ENCODE measurements at regions not wholly inside any gene's neighbourhood (a gene's known extent, or its start where the extent isn't known, plus 50 kb on each side); places are given as distances from the start of the nearest gene placed in this dataset.
"Not testable (repeated sequence)": the region's sequence is repeated elsewhere in the genome, so short reads cannot be mapped to it uniquely, and the experiment has no call there.

DNA sequence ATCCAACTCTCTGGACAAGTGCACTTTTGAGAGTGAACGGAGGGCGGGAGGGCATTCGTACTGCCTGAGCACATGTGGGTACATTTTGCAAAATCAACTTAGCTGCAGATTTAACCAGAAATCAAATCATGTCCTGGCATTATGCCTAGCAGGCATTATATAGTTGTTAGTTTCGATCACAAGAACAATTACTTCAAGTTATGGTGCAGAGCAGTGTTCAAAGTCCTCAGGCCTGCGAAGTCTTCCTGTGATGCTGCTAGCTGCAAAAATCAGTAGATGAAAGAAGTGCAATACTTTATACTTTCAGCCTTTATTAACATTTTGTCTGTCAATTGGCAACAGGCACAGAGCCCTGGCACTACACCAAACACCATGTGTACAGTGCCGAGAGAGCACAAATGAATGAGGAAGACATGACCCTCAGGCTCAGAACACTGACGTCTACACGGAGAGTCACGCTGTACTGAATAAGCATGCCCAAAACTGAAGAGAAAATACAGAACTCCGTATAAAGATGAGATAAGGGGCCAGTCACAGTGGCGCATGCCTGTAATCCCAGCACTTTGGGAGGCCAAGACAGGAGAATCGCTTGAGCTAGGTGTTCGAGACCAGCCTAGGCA, 92.1 kb upstream of the CREB1 start:
- no peaks in the 10 kb centered on the region for H3K4me1 ChIP-seq (ENCODE audit: insufficient read depth, low read length)
- no peaks in the 10 kb centered on the region for H3K27me3 ChIP-seq (ENCODE audit: insufficient read depth, low read length)
- no peak overlapping the region for H2AFZ ChIP-seq (ENCODE audit: low read depth, low read length)
- no peaks in the 10 kb centered on the region for H3K9me3 ChIP-seq (ENCODE audit: low read length)
- no peak overlapping the region for H3K4me3 ChIP-seq (ENCODE audit: low read length)
- H3K36me3 ChIP-seq (ENCODE audit: insufficient read depth, low read length), result no peaks in the 10 kb centered on the region

DNA sequence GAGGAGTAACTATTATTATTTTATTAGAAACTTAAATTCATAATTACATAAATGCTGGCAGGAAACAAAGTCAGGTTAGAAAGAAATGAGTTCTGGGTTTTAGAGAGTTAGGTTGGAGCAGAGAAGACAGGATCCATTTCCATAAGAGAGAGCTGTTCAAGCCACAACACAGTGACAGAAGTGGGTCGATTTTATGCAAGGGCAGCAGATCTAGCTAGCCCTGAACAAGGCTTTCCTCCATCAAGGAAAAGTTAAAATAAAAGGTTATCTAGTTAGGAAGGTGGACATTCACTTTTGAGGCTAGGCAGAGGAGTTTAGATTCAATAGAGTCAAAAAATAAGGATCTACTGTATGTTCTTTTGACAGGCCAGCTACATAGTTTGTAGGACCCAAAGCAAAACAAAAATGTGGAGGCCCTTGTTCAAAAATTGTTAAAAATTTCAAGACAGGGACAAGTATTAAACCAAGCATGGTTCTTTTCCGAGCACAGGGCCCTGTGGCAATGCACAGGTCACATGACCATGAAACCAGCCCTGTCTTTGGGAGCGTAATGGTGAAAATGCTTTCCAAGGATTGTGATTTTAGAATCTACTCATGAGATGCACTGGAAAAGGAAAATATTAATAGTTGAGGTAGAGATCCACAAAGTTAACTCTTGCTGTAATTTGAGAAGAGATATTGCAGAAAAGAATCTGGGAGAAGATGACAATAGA, 91.2 kb upstream of the CREB1 start:
- Histone ChIP-seq H3K9me3 (ENCODE audit: low read length) (no peaks in the 10 kb centered on the region), H3K36me3 (ENCODE audit: insufficient read depth, low read length) (no peaks in the 10 kb centered on the region), H3K27me3 (ENCODE audit: insufficient read depth, low read length) (no peaks in the 10 kb centered on the region), H3K4me3 (ENCODE audit: low read length) (no peak overlapping the region), H3K4me1 (ENCODE audit: insufficient read depth, low read length) (no peaks in the 10 kb centered on the region), H2AFZ (ENCODE audit: low read depth, low read length) (no peak overlapping the region)

DNA sequence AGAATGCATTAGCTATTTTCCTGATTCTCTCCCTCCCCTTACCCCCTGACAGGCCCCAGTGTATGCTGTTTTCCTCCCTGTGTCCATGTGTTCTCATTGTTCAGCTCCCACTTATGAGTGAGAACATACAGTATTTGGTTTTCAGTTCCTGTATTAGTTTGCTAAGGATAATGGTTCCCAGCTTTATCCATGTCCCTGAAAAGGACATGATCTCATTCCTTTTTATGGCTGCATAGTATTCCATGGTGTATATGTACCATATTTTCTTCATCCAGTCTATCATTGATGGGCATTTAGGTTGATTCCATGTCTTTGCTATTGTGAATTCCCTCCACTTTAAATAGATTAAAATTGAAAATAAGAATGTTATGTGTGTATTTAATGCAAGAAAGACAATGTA, 89.9 kb upstream of the CREB1 start:
- not testable (repeated sequence) for H3K9me3 ChIP-seq (ENCODE audit: low read length); H3K27me3 ChIP-seq (ENCODE audit: insufficient read depth, low read length); H3K4me1 ChIP-seq (ENCODE audit: insufficient read depth, low read length); H3K4me3 ChIP-seq (ENCODE audit: low read length); H3K36me3 ChIP-seq (ENCODE audit: insufficient read depth, low read length); H2AFZ ChIP-seq (ENCODE audit: low read depth, low read length)

DNA sequence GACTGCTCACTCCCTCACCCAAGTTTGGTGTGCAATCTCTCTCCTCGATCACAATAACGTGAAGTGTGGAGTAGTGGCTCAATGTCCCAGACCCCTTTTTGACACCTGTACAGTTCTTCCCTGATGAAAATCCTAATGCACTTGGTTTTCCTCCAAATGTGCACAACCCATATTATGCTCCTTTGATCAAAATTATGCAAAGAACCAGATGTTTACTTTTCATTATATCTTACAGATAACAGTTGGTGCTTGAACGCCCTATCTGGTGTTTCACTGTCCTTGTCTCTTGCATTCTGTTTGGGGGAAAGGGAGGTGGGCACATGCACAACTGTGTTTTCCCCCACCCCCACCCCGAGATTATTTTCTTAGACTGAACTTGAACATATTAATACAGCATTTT, 85.0 kb upstream of the CREB1 start:
- H3K27me3 ChIP-seq (ENCODE audit: insufficient read depth, low read length), result no peaks in the 10 kb centered on the region
- H3K36me3 ChIP-seq (ENCODE audit: insufficient read depth, low read length), result no peaks in the 10 kb centered on the region
- no peak overlapping the region for H2AFZ ChIP-seq (ENCODE audit: low read depth, low read length)
- no peaks in the 10 kb centered on the region for H3K4me1 ChIP-seq (ENCODE audit: insufficient read depth, low read length)
- H3K4me3 ChIP-seq (ENCODE audit: low read length), result no peak overlapping the region
- H3K9me3 ChIP-seq (ENCODE audit: low read length), result no peaks in the 10 kb centered on the region

DNA sequence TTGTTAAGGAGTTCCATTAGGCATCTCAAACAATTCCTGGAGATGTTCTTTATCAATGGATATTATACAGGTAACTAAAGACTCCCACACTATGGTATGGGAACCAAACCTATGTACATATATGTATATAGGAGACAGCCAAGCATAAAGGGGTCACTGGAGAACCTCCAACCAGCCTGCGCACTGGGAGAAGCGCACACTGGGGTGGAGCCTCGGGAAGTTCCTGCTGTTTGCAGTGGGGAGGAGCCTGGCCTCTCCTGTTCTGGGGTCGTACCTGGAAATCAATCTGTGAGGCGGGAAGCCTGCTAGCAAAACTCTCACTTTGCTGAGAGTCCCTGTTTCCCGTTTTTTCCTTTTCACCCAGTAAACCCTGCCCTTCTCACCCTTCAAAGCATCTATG, 83.1 kb upstream of the CREB1 start:
- H3K36me3 ChIP-seq (ENCODE audit: insufficient read depth, low read length), result no peaks in the 10 kb centered on the region
- no peak overlapping the region for H2AFZ ChIP-seq (ENCODE audit: low read depth, low read length)
- no peaks in the 10 kb centered on the region for H3K4me1 ChIP-seq (ENCODE audit: insufficient read depth, low read length)
- H3K4me3 ChIP-seq (ENCODE audit: low read length), result no peak overlapping the region
- H3K9me3 ChIP-seq (ENCODE audit: low read length), result no peaks in the 10 kb centered on the region
- no peaks in the 10 kb centered on the region for H3K27me3 ChIP-seq (ENCODE audit: insufficient read depth, low read length)

DNA sequence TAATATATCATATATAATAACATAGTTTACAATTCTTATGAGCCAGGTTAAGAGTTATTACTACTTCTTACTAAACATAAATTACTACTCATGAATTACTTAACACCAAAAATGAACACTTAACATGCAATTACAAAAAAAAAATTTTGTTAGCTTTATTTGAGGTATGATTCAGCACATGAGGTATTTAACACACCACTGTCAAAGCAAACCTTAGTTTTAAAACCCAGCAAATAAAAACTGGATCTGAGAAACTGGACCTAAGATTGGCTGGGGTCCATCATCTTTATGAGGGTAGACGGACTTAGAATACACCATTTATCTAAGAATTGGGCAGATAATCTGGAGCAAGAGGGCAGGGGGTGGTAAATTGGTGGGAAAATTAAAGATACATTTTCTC, 81.8 kb upstream of the CREB1 start:
- H3K36me3 ChIP-seq (ENCODE audit: insufficient read depth, low read length), result no peaks in the 10 kb centered on the region
- no peaks in the 10 kb centered on the region for H3K4me1 ChIP-seq (ENCODE audit: insufficient read depth, low read length)
- no peaks in the 10 kb centered on the region for H3K9me3 ChIP-seq (ENCODE audit: low read length)
- H3K4me3 ChIP-seq (ENCODE audit: low read length), result no peak overlapping the region
- H2AFZ ChIP-seq (ENCODE audit: low read depth, low read length), result no peak overlapping the region
- no peaks in the 10 kb centered on the region for H3K27me3 ChIP-seq (ENCODE audit: insufficient read depth, low read length)

DNA sequence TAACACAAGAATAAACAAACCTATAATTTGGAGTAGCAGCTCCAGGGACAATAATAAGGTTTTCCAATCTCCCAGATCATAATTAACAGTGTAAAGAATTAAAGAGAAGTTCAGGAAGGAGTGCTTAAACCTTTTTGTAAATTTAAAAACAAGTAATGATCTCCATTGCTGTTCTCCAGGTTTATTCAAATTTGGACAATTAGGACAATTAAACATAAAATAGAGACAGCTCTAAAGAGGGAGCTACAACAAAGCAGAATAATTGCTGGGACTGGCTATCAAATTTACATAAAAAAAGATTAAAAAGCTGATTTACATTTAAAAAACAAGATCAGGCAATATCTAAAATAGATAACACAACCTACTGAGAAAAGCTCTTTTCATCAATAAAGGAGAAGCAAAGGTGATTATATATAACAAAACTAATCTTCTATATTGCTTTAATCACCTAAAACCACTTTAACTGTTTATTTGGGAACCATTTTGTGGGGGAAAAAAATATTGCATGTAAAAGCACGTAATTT, 80.1 kb upstream of the CREB1 start:
- Histone ChIP-seq H3K27me3 (ENCODE audit: insufficient read depth, low read length) (no peaks in the 10 kb centered on the region), H3K9me3 (ENCODE audit: low read length) (no peaks in the 10 kb centered on the region), H2AFZ (ENCODE audit: low read depth, low read length) (no peak overlapping the region), H3K4me3 (ENCODE audit: low read length) (no peak overlapping the region), H3K36me3 (ENCODE audit: insufficient read depth, low read length) (no peaks in the 10 kb centered on the region), H3K4me1 (ENCODE audit: insufficient read depth, low read length) (no peaks in the 10 kb centered on the region)

DNA sequence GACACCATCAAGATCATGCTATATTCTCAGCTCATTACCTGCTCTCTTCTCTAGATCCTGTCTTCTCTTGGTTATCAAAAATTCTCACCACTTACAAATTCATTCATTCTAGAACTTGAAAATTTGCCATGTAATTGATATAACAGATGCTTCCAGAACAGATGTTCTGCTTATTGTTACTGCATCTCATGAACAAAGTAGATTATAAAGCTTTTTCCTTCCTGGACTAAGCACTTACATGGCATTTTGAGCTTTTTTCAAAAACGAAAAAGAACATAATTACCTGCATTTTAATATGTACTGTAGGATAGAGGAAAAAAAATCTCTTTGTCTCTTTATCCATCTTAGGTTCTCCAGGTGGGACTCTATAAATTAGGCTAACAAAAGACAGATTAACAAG, 79.6 kb upstream of the CREB1 start:
- H3K9me3 ChIP-seq (ENCODE audit: low read length), result no peaks in the 10 kb centered on the region
- no peak overlapping the region for H3K4me3 ChIP-seq (ENCODE audit: low read length)
- H3K36me3 ChIP-seq (ENCODE audit: insufficient read depth, low read length), result no peaks in the 10 kb centered on the region
- H3K4me1 ChIP-seq (ENCODE audit: insufficient read depth, low read length), result no peaks in the 10 kb centered on the region
- no peaks in the 10 kb centered on the region for H3K27me3 ChIP-seq (ENCODE audit: insufficient read depth, low read length)
- no peak overlapping the region for H2AFZ ChIP-seq (ENCODE audit: low read depth, low read length)

DNA sequence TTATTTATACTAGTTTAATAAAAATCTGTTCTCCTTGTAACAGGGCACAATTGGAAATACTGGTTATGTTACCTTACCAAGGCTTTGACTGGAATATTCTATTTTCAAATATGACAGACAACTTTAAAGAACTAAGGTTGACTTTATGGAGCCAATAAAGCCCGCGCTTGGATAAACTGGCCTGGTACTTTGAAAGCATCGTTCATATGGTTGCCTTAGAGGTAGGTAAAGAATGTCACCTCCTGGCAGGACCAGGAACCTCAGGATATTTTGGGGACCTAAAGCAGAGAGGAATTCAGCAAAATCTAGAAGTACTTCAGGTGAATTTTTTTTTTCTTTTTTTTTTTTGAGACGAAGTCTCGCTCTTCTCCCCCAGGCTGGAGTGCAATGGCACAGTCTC, 71.2 kb upstream of the CREB1 start:
- no peak overlapping the region for H2AFZ ChIP-seq (ENCODE audit: low read depth, low read length)
- no peaks in the 10 kb centered on the region for H3K36me3 ChIP-seq (ENCODE audit: insufficient read depth, low read length)
- H3K4me3 ChIP-seq (ENCODE audit: low read length), result no peak overlapping the region
- H3K9me3 ChIP-seq (ENCODE audit: low read length), result no peaks in the 10 kb centered on the region
- H3K27me3 ChIP-seq (ENCODE audit: insufficient read depth, low read length), result no peaks in the 10 kb centered on the region
- no peaks in the 10 kb centered on the region for H3K4me1 ChIP-seq (ENCODE audit: insufficient read depth, low read length)

DNA sequence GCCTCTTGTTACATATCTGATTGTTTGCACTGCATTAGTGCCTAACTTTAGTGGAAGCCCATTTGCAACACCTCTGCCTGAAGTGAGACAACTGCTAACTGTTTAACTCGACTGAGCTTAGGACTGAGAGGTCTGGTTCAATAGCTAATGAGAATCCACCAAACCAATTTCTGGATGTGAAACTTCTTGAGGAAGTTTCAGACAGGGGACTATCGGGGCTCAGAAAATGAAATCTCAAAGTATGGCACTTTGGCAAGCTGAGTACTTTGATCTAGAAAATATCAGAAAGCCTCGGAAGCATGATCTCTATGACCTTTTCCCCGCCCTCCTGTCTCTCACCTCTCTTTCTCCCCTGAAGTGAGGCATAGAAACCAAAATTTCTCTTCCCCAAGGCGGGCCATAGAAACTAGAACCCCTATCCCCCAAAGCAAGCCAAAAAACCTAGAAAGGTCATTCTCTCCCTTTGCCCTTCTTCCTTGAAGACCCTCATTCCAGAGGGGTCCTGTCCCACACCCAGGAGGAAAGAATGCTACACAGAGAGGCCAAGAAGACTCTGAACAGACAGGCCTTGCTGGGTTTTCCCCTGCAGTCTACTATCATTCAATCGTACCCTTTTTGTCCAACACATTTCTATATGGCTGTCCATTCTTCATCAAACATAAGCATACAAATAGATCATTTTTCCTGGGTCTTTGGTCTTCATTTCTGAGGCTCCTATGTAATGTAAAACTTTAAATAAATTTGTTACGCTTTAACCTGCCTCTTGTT, 69.6 kb upstream of the CREB1 start:
- Histone ChIP-seq H3K27me3 (ENCODE audit: insufficient read depth, low read length) (no peaks in the 10 kb centered on the region), H3K9me3 (ENCODE audit: low read length) (no peaks in the 10 kb centered on the region), H3K4me3 (ENCODE audit: low read length) (no peak overlapping the region), H2AFZ (ENCODE audit: low read depth, low read length) (no peak overlapping the region), H3K36me3 (ENCODE audit: insufficient read depth, low read length) (no peaks in the 10 kb centered on the region), H3K4me1 (ENCODE audit: insufficient read depth, low read length) (no peaks in the 10 kb centered on the region)

DNA sequence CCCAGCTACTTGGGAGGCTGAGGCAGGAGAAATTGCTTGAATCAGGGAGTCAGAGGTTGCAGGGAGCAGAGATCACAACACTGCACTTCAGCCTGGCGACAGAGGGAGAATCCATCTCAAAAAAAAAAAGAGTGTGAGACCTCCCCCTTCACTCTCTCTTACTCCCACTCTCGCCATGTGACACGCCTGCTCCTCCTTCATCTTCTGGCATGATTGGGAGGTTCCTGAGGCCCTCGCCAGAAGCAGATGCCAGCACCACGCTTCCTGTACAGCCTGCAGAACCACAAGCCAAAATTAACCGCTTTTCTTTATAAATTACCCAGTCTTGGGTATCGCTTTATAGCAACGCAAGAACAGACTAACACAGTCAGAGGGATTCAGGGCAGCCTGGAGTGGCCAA, 66.3 kb upstream of the CREB1 start:
- H2AFZ ChIP-seq (ENCODE audit: low read depth, low read length), result no peak overlapping the region
- H3K9me3 ChIP-seq (ENCODE audit: low read length), result no peaks in the 10 kb centered on the region
- H3K27me3 ChIP-seq (ENCODE audit: insufficient read depth, low read length), result no peaks in the 10 kb centered on the region
- no peak overlapping the region for H3K4me3 ChIP-seq (ENCODE audit: low read length)
- no peaks in the 10 kb centered on the region for H3K36me3 ChIP-seq (ENCODE audit: insufficient read depth, low read length)
- no peaks in the 10 kb centered on the region for H3K4me1 ChIP-seq (ENCODE audit: insufficient read depth, low read length)

DNA sequence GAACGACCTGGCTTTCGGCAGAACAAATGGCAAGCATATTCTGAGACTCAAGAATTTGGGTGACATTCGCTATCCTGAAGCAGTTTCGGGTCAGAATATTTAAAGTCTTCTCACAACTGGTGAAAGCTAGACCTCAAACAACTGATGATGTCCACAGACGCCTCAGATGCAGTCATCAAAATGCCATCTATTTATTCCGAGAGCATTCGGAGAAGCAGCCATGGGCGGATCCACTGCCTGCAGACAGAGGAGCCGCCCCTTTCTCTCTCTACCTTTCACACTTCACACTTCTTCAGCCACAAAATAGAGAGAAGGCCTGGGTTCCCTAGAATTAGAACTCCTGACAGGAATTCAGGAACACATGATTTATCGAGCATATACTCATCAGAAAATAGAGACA, 65.8 kb upstream of the CREB1 start:
- Histone ChIP-seq H3K9me3 (ENCODE audit: low read length) (no peaks in the 10 kb centered on the region), H2AFZ (ENCODE audit: low read depth, low read length) (no peak overlapping the region), H3K27me3 (ENCODE audit: insufficient read depth, low read length) (no peaks in the 10 kb centered on the region), H3K36me3 (ENCODE audit: insufficient read depth, low read length) (no peaks in the 10 kb centered on the region), H3K4me1 (ENCODE audit: insufficient read depth, low read length) (no peaks in the 10 kb centered on the region), H3K4me3 (ENCODE audit: low read length) (no peak overlapping the region)

DNA sequence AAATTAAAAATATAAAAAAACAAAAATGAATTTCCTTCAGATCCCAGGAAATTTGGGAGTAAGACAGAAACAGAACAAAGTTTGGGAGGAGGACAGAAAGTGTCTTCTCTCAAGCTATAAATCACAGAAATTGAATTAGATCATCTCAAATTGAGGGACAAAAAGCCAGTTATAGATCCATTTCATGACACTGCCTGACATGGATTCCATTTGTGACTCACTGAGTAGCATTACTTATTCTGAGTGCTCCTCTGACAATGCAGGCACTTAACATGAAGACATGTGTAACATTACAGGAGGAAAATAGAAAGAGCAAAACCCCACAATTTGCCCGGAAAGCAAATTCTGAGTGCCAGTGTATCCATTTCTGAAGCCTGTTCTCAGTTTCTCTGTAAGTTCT, 63.9 kb upstream of the CREB1 start:
- no peaks in the 10 kb centered on the region for H3K36me3 ChIP-seq (ENCODE audit: insufficient read depth, low read length)
- no peak overlapping the region for H2AFZ ChIP-seq (ENCODE audit: low read depth, low read length)
- no peaks in the 10 kb centered on the region for H3K9me3 ChIP-seq (ENCODE audit: low read length)
- H3K27me3 ChIP-seq (ENCODE audit: insufficient read depth, low read length), result no peaks in the 10 kb centered on the region
- H3K4me3 ChIP-seq (ENCODE audit: low read length), result no peak overlapping the region
- H3K4me1 ChIP-seq (ENCODE audit: insufficient read depth, low read length), result peaks cover 6% of the 10 kb centered on the region

Data from neuron (in vitro differentiated cells).